Stimulated activated CD8-positive, alpha-beta memory T cell treated with anti-CD3 and anti-CD28 coated beads, Interleukin-12 subunit alpha, Interleukin-12 subunit beta, amount 100 ng/mL, for 24 hours (primary cell): ENCODE measurements at regions not wholly inside any gene's neighbourhood (a gene's known extent, or its start where the extent isn't known, plus 50 kb on each side); places are given as distances from the start of the nearest gene placed in this dataset.

Source experiments
- DNase-seq: peaks from one replicate; pipeline ENCODE4 v3.0.0-alpha.2; 2020; ENCODE audit errors: extremely low read depth

DNA sequence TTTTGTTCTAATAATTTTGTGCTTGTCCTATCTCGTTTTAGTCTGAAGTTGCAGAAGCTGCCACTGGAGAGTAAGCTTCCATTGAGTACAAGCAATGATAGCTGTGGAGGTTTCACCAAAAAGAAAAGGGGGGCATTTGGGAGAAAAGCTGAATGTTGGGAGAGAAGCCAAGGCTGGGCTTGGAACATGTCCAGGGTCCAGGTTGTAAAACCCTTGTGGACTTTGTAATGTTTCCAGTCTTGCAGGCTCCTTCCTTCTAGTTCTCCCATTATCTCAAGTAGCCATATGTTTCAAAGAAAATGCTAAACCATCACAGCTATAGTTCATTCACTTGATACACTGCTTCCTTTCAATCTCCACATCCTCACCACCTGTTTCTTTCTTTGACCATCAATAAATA lies 880.2 kb downstream of the NLGN4Y start:
- no peak for DNase-seq

DNA sequence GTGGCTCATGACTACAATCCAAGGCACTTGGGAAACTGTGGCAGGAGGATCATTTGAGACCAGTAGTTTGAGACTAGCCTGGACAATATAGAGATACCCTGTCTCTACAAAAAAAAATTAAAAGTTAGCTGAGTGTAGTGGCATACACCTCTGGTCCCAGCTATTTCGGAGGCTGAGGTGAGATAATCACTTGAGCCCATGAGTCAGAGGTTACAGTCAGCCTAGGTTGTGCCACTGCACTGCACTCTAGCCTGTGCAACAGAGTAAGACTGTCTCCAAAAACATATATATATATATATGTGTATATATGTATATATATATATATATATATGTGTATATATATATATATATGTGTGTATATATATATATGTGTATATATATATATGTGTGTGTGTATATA lies 890.8 kb downstream of the NLGN4Y start:
- no peak for DNase-seq

DNA sequence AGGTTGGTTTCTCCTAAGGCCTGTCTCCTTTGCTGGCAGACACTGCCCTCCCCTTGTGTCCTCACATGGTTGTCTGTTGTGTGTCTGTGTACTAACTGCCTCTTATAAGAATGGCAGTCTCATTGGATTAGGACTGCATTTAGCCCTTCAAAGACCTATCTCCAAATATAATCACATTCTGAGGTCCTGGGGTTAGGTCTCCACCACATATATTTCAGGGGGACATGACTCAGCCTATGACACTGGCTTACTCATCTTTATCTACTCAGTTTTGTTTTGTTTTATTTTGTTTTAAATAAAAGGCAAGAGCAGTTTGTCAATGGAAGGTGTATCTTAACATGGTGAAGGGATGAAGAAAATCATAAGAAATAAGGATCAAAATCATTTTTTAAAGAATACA lies 894.3 kb downstream of the NLGN4Y start:
- DNase-seq: no peak

DNA sequence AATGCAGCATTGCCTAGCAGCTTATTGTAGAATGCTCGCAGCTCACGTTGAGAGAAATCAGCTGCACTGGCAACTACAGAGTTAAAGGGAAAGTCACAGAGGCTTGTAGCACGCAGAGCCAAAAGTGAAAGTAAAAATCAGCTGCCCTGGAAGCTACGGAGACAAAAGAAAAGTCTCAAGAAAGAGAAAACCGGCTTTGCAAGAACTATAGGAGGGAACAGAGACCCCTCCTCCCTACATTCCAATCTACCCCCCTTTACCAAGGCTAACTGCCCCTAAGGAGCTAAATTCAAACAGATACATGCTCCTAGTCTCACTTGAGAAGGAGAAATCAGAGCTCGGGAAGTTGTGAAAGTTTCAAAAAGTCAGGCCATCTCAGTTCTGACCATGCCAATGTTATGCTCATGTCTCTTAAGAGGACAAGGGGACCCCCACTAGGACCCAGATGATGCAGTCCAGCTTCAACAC lies 900.4 kb downstream of the NLGN4Y start:
- no peak for DNase-seq

DNA sequence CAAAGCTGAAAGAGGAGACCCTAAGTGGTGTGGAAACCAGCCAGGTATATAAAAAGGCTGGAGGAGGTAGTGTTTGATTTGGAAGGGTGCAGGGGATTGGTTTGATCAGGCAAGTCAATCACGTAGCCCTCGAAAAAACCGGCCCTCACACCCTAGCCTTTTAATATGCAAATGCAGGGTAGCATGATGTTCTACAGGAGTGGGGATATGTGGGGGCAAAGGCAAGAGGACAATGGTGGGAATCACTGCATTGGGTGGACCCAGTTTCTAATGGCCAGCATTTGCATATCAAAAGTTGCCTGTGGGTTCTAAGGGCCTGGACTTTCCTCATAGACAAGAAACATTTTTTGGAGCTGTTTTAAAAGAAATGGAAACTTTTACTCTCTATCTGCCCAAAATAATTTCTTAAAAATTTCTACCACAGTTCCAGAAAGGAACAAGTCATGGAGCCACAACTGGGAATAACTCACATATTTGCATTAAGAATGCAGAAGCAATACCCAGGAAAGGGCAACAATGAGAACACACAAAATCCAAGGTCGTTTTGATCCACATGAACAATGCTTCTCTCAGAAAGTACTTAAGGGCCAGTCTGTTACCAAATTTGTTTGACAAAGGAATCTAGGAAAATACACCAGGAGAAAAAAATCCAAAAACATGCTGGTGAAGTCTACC lies 915.8 kb downstream of the NLGN4Y start:
- DNase-seq: no peak

DNA sequence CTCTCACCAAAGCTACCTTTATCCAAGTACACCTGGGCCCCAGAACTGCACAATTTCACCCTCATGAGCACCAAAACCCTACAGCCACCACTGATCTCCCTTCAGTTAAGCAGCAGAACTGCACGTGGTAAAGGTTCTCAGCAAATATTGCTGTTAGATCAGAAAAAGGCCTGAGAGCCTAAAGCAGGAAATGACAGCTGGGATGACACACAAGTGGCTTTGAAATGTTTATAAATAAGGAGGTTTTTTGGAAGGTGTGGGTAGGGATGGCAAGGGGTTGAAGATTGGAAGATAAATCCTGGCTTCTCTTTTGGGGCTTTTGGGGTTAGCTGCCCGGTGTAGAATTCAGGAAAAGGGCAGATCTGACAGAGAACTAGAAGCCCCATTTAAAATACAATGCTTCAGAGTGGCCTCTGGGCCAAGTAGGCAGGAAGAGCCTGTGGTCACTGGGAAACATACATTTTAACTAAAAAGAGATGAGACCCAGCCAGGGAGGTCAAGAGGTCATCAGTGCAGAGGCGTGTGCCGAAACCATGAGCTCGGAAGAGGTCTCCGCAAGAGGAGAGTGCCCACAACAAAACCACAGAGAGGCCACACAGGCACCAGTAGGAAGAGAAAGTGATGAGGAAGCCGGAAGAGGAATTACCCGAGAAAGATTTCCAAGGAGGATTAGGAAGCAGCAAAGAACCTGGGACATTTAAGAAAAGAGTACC lies 916.5 kb downstream of the NLGN4Y start:
- DNase-seq: no peak

DNA sequence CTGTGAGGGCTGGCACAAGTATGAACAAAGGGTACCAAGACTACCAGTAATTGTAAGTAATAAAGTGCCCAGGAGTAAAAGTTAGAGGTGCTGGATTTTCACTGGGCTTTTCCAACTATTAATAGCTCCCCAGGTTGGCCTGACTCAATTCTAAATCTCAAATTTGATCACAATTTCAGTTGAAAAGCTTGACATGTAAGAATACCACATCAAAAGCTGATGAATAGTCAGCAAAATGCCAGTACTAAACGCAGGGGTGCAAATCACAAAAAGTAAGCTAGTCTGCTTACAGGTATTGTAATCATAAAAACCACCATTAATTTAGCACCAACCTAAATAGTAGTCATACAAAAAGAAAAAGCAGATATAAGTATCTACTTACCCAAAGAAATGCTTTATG lies 917.5 kb downstream of the NLGN4Y start:
- DNase-seq: no peak

DNA sequence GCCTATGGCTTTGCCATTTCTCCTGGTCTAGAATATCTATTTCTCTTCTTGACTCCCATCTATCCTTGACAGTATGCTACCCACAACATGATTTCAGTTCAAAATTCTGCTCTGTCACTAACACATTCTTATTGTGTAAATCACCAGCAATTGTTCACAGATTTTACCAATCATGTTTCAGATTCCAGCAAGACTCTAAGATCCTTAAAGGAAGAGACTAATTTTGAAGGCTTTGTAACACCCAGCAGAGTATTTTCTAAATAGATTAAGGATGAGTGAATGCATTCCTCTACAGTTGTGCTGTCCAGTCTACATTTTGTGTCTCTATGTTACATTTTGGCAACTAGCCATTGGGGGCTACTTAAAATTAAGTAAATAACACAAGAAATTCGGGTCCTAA lies 921.5 kb downstream of the NLGN4Y start:
- no peak for DNase-seq

DNA sequence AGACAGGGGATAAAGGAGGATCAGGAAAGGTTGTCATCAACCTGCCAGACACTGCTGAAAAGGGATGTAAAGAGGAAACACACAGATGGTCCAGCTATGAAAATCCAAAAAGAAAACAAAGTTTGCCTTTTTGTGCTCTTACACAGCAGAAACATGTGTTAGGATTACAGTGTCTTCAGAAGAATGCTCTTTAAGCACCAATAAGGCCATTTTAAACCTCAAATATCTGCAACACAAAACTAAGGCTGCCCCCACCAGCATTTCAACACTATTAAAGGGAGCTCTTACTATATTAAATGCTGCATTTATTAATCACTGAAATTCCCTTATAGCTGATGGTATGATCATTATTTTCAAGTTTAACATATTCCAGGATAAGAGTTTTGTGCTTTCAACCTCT lies 922.5 kb downstream of the NLGN4Y start:
- no peak for DNase-seq

DNA sequence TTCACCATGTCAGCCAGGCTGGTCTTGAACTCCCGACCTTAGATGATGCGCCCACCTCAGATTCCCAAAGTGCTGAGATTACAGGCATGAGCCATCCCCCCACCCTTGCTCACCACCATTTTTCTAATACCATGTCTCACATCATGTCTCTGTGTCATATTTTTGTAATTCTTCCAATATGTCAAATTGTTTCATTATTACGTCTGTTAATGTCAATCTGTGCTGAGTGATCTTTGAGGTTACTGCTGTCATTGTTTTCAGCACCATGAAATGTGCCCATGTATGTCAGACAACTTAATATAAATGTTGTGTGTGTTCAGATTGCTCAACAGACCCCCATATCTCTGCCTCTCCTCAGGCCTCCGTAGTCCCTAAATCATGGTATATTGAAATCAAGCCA lies 923.6 kb downstream of the NLGN4Y start:
- no peak for DNase-seq

DNA sequence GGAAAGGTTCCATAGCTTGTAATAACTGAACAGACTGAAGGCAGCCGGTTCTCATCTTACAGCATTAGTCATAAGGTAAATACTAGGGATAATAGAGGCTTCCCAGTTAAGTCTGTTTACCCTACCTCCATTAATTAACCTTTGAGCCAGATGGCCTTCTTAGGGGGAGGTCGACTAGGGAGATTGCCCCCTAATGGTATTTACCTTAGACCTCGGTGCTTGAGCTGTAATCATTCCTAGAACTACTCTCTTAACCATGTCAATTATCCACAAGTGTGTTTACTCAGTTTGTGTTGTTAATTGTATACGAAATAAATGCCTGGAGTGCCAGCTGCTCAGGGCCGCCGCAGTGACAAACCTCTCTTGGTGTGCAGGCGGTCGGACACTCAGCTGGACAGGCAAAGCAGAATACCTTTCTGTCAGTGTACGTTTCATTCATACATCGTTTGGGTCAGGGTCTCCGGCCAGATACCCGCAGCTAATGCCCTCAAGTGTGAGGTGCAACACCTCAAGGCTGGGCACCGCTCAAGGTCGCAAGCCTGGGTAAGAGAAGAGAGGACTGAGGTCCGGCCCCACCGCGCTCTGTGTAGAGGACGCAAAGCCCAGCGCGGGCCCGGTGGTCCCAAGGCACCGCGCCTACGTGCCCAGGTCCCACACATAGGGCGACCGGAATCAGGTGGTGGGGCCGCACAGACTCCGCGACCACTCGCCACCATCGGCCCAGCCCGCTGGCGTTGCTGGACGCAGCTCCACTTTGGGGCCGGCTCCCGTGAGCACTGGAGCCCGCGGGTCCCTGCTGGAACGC lies 931.0 kb downstream of the NLGN4Y start:
- DNase-seq: no peak

DNA sequence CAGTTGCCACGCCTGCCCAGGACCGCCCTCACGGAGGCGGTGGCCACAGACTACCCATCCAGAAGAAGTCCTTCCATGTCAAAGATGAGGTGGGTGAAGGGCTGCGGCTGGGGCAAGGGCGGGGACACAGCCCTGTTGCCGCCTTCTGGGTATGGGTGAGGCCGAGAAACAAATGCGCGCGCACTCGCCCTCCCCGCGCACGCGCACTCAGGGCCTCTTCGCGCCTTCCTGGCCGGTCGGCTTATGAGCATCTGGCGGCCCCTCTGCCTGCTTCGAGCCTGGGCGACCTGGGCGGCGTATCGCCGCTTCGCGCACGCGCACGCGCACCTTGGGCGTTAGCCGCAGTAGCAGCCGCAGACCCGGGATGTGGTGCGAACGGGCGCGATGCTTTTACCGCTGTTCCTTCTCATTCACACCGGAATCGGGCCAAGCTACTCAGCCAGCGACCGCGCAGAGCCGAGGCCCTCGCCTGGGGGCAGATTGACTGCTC lies 931.7 kb downstream of the NLGN4Y start:
- peak; percentile 32 for DNase-seq

DNA sequence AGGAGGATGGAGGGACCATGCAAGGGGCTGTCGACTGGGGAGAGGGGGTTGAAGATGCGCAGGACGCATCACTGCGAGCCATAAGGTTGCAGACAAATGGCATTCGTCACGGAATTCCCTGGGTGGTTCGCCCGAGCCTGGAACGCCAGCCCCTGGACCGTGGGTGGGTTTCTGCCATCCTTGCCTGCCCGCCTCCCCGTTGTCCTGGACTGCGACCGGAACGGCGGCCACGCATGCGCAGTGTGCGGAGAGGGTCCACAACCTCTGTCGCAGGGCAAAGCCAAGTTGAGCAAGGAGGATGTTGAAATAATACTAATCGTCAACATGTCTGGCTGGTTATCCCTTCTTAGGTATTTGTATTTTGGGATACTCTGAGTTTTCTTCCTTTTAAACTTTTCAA lies 932.2 kb downstream of the NLGN4Y start:
- no peak for DNase-seq

DNA sequence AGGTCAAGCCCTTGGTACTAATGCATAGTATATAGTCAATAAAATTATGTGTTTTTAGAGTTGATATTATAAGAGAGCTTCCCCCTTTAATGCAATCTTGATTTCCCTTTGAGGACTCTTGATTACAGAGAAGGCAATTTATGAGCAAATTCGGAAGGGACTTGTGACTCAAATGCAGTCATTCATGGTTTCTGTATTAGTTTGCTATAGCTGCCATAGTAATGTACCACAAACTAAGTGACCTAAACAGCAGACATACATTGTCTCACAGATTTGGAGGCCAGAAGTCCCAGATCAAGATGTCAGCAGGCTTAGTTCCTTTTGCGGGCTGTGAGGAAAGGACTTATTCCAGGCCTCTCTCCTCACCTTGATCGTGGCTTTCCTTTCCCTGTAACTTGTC lies 933.4 kb downstream of the NLGN4Y start:
- DNase-seq: no peak

DNA sequence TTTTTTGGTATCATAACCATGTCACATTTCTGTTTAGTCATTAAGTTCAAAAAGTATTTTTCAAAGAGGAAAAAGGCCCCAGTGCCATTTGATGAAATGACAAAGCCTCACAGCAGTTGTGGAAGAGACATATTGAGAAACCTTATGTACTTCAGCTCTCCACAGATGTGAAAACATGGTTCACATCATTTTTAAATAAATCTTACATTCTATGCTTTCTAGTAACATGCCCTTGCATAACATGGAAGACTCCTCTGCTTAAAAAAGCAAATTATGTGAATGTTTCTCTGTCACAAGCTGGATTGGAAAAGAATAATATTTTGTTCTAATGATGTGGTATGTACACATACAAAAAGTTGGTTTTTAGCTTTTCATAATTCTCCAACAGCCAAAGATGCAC lies 934.1 kb downstream of the NLGN4Y start:
- DNase-seq: no peak

DNA sequence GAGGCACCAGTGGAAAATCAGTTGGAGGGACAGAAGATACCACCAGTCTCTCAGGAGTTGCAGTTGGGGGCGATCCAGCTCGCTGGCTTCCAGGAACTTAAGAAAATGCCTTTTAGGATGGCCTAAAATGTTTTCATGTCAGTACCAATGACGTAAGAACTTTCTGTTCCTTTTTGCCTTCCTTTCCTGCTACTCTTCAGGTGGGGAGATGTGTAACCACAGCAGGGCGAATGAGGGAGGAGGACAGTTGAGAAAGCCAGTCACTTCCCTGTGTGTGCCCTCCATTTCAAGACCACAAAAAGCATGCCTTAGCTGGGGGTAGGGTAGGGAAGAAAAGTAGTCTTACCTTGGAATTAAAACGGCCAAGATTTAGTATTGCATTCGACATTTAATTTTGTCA lies 941.6 kb downstream of the NLGN4Y start:
- no peak for DNase-seq

DNA sequence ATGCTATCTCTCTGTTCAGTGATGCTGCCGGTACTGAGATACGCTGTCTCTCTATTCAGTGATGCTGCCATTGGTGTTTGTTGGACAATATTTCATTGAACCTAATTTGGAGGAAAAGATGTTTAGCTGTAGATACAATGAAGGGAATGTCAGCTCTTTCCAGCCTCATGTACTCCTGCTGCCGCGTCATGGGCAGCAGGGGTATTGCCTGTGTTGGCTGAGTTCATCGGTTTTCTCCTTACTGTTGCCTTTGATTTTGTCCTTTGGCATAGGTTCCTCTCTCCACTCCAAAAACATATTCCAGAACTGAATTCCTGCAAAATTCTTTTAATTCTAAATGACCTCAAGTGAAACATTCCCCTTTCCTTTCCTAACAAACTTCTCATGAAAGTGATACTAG lies 942.6 kb downstream of the NLGN4Y start:
- no peak for DNase-seq

DNA sequence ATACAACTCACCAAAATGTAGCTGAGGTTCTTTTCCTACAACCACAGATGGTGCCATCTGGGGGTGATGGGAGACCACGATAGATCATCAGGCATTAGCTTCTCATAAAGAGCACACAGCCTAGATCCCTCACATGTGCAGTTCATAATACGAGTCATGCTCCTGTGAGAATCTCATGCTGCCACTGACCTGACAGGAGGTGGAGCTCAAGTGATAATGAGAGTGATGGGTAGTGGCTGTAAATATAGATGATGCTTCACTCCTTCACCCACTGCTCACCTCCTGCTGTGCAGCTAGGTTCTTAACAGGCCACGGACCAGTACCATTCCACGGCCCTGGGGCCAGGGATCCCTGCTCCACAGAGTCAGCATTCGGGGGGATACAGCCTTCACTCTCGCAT lies 943.8 kb downstream of the NLGN4Y start:
- DNase-seq: no peak

DNA sequence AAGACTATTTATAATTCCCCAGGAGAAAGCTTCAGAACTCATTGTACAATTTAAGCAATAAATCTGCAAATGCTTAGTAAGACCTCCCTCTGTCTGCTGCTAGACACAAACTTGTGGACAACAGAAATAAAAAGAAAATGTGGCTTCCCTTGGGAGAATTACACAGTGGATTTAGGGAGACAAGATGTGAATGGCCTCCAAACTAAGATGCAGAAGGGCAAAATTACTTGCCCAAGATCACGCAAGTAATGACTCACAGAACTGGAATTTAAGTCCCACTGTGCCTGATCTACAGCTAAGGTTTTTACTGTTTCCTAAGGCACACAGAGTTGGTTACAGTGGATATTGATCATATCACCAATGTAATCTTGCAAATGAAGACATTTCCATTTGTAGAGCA lies 947.0 kb downstream of the NLGN4Y start:
- DNase-seq: no peak

DNA sequence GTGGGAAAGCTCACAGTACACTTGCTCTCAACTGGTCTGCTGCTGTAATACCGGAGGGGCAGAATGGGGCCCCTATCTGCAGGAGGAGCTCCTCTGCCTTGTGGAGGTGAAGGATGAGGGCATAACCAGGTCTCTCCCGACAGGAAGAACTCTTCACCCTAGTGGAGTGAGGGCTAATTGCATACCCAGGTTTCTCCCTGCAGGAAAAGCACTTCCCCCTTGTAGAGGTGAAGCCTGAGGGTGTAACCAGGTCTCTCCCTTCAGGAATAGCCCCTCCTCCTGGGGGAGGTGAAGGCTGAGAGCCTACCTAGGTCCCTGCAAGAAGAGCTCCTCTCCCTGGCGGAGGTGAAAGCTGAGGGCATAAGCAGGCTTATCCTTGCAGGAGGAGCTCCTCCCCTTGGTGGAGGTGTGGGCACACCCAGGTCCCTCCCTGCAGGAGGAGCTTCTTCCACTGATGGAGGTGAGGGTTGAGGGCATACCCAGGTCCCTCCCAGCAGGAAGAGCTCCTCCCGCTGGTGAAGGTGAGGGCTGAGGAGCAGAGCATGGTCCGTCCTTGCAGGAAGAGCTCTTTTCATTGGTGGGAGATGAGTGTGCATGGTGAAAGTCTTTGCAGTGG lies 954.1 kb downstream of the NLGN4Y start:
- no peak for DNase-seq

DNA sequence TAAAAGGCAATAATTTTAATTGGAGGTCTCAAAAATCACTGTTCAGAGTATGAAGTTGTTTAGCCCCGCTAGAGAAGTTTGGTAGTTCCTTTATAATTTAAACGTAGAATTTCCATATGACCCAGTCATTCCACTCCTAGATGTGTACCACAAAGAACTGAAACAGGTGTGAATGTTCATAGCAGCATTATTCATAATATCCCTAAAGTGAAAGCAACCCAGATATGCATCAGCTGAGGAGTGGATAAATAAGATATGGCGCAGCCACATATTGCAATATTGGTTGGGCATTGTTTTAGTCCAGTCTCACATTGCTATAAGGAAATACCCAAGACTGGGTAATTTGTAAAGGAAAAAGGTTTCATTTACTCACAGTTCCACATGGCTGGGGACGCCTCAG lies 976.2 kb downstream of the NLGN4Y start:
- DNase-seq: no peak

DNA sequence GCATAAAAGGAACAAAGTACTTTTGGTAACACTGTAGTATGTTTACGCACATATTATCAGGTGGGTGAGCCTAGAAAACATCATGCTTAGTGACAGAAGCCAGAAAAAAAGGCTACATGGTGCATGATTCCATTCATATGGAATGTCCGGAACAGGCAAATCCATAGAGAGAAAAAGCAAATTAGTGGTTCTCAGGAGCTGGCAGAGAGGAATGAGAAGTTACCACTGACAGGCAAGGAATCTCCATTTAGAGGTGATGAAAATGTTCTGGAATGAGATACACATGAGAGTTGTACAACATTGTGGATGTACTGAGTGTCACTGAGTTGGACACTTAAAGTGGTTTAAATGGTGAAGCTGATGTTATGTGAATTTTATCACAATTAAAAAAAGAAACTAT lies 976.9 kb downstream of the NLGN4Y start:
- no peak for DNase-seq
